ENCODE measurements at regions not wholly inside any gene's neighbourhood (a gene's known extent, or its start where the extent isn't known, plus 50 kb on each side); places are given as distances from the start of the nearest gene placed in this dataset.
"Not testable (repeated sequence)": the region's sequence is repeated elsewhere in the genome, so short reads cannot be mapped to it uniquely, and the experiment has no call there.

GRCh38 chr21:32087447-32087846 lies 191.4 kb downstream of the MIS18A start:
- ATAC-seq (no peak), DNase-seq (no peak)
- Histone ChIP-seq H3K4me3 (no peak overlapping the region), H3K9me3 (no peaks in the 10 kb centered on the region), H3K27me3 (no peaks in the 10 kb centered on the region), H3K27ac (no peak overlapping the region), H3K4me1 (no peaks in the 10 kb centered on the region), H3K36me3 (replicated peaks in 1 of 2; ENCODE audit: insufficient read depth in 1 of 2, low read depth in 2 of 2) (no peaks in the 10 kb centered on the region)
- intact Hi-C loops (cut with DNase I), result no loop called here
- no peak for TF ChIP-seq CTCF (IDR thresholded peaks at IDR 0.05)
- TF ChIP-seq POLR2A (IDR thresholded peaks at IDR 0.05), result no peak
- 57 to 69% methylated on average over 1 of the region's 1 CpG for whole genome bisulfite sequencing, 2 donors

GRCh38 chr21:32083197-32083596 lies 195.7 kb downstream of the MIS18A start:
- DNase-seq (no peak), ATAC-seq (no peak)
- H3K4me1 ChIP-seq, result no peaks in the 10 kb centered on the region
- no peaks in the 10 kb centered on the region for H3K36me3 ChIP-seq (replicated peaks in 1 of 2; ENCODE audit: insufficient read depth in 1 of 2, low read depth in 2 of 2)
- WGBS, 2 donors, result 41 to 48% methylated on average over 2 of the region's 2 CpGs
- H3K4me3 ChIP-seq, result no peak overlapping the region
- no peaks in the 10 kb centered on the region for H3K9me3 ChIP-seq
- no peaks in the 10 kb centered on the region for H3K27me3 ChIP-seq
- intact Hi-C loops (cut with DNase I), result no loop called here
- H3K27ac ChIP-seq, result no peak overlapping the region
- TF ChIP-seq CTCF (IDR thresholded peaks at IDR 0.05) (no peak), POLR2A (IDR thresholded peaks at IDR 0.05) (no peak)

GRCh38 chr21:32082466-32082865 lies 196.4 kb downstream of the MIS18A start:
- 52 to 63% methylated on average over 4 to 5 of the region's 5 CpGs for WGBS, 2 donors
- Histone ChIP-seq H3K9me3 (no peaks in the 10 kb centered on the region), H3K27me3 (no peaks in the 10 kb centered on the region), H3K27ac (no peak overlapping the region), H3K4me1 (no peaks in the 10 kb centered on the region), H3K4me3 (no peak overlapping the region), H3K36me3 (replicated peaks in 1 of 2; ENCODE audit: insufficient read depth in 1 of 2, low read depth in 2 of 2) (no peaks in the 10 kb centered on the region)
- DNase-seq (no peak), ATAC-seq (no peak)
- intact Hi-C loops (cut with DNase I), result no loop called here
- TF ChIP-seq CTCF (IDR thresholded peaks at IDR 0.05) (no peak), POLR2A (IDR thresholded peaks at IDR 0.05) (no peak)

GRCh38 chr21:32073593-32073992 lies 200.8 kb downstream of the HUNK start:
- Histone ChIP-seq H3K36me3 (replicated peaks in 1 of 2; ENCODE audit: insufficient read depth in 1 of 2, low read depth in 2 of 2) (no peaks in the 10 kb centered on the region), H3K27ac (no peak overlapping the region), H3K9me3 (no peaks in the 10 kb centered on the region), H3K27me3 (no peaks in the 10 kb centered on the region), H3K4me1 (no peaks in the 10 kb centered on the region), H3K4me3 (no peak overlapping the region)
- intact Hi-C loops (cut with DNase I), result no loop called here
- TF ChIP-seq POLR2A (IDR thresholded peaks at IDR 0.05) (no peak), CTCF (IDR thresholded peaks at IDR 0.05) (no peak)
- WGBS, 2 donors, result 83 to 85% methylated on average over 6 of the region's 6 CpGs
- DNase-seq, result no peak
- ATAC-seq, result no peak

- no peak for DNase-seq
- Histone ChIP-seq H3K27ac (no peak overlapping the region), H3K36me3 (replicated peaks in 1 of 2; ENCODE audit: insufficient read depth in 1 of 2, low read depth in 2 of 2) (no peaks in the 10 kb centered on the region), H3K4me1 (no peaks in the 10 kb centered on the region), H3K9me3 (no peaks in the 10 kb centered on the region), H3K27me3 (no peaks in the 10 kb centered on the region), H3K4me3 (no peak overlapping the region)
- ATAC-seq, result no peak
- TF ChIP-seq POLR2A (IDR thresholded peaks at IDR 0.05) (no peak), CTCF (IDR thresholded peaks at IDR 0.05) (no peak)
- 82 to 89% methylated on average over 3 to 6 of the region's 6 CpGs for WGBS, 2 donors
- intact Hi-C loops (cut with DNase I), result no loop called here
Measured at GRCh38 chr21:32073190-32073589, 200.4 kb downstream of the HUNK start.

- intact Hi-C loops (cut with DNase I); H3K4me1 ChIP-seq: not testable (repeated sequence)
- 50 to 53% methylated on average over 2 of the region's 2 CpGs for WGBS, 2 donors
Measured at GRCh38 chr21:32071620-32072019, 198.8 kb downstream of the HUNK start.

More at GRCh38 chr21:32071620-32072019, 198.8 kb downstream of the HUNK start:
- H3K27me3 ChIP-seq; H3K36me3 ChIP-seq (replicated peaks in 1 of 2; ENCODE audit: insufficient read depth in 1 of 2, low read depth in 2 of 2); H3K4me3 ChIP-seq; ATAC-seq; DNase-seq; H3K27ac ChIP-seq; H3K9me3 ChIP-seq: not testable (repeated sequence)
